Tibial nerve (tissue), 4 donors: ENCODE measurements at regions not wholly inside any gene's neighbourhood (a gene's known extent, or its start where the extent isn't known, plus 50 kb on each side); places are given as distances from the start of the nearest gene placed in this dataset.

Source experiments
- DNase-seq, 2 donors: peaks; one replicate each; pipeline ENCODE4 v3.0.0-alpha.2; 2019; ENCODE audit warnings: low spot score in 2 of 2
- H3K27ac ChIP-seq, 4 donors: fragments of 200-600 bp; sonication (generic) in 3 of 4; one replicate each; pipeline ENCODE4 v1.5.1; 2017 to 2019; ENCODE audit warnings: mild to moderate bottlenecking in 1 of 4
- H3K27me3 ChIP-seq, 2 donors: fragments of 200-600 bp; sonication (generic) in 1 of 2; one replicate each; pipeline versions ENCODE4 v1.5.1 to v1.6.0; 2017 to 2019
- H3K36me3 ChIP-seq, 3 donors: fragments of 200-600 bp; sonication (generic); one replicate each; pipeline ENCODE4 v1.5.1; 2018 to 2019
- H3K4me1 ChIP-seq, 4 donors: fragments of 200-600 bp; sonication (generic) in 3 of 4; one replicate each; pipeline ENCODE4 v1.5.1; 2017 to 2019
- H3K4me3 ChIP-seq, 4 donors: fragments of 200-600 bp; sonication (generic) in 3 of 4; one replicate each; pipeline ENCODE4 v1.5.1; 2017 to 2019; ENCODE audit warnings: mild to moderate bottlenecking in 1 of 4, moderate library complexity in 1 of 4
- H3K9me3 ChIP-seq, 4 donors: fragments of 200-600 bp; sonication (generic) in 3 of 4; one replicate each; pipeline ENCODE4 v1.5.1; 2017 to 2019
- EP300 ChIP-seq, 2 donors: sonication (generic); formaldehyde crosslinking; IDR thresholded peaks; one replicate each; pipeline ENCODE4 v1.6.1; 2017; ENCODE audit warnings: antibody characterized with exemption in 2 of 2, mild to moderate bottlenecking in 1 of 2
- POLR2A ChIP-seq, 2 donors: fragments of 450-650 bp; IDR thresholded peaks; one replicate each; pipeline ENCODE4 v1.6.1; 2017; ENCODE audit warnings: antibody characterized with exemption in 2 of 2, mild to moderate bottlenecking in 2 of 2, moderate library complexity in 2 of 2
- WGBS, 2 donors: methylation state at CpG; one replicate each; pipeline ENCODE4 v1.1.5; 2018; 5-methylcytosine and 5-hydroxymethylcytosine counted together
- TF ChIP-seq, protein P1 (sequence below), 5 experiments: fragments of 200-600 bp in 3 of 5; fragments of 450-650 bp in 2 of 5; sonication (generic) in 3 of 5; IDR thresholded peaks; one replicate each; pipeline ENCODE4 v1.5.1; 2016 to 2019; ENCODE audit warnings: antibody characterized with exemption in 5 of 5, mild to moderate bottlenecking in 3 of 5, moderate library complexity in 2 of 5

- no peak overlapping the region for H3K27ac ChIP-seq
- H3K4me3 ChIP-seq = no peak overlapping the region
- TF ChIP-seq, protein P1, sequence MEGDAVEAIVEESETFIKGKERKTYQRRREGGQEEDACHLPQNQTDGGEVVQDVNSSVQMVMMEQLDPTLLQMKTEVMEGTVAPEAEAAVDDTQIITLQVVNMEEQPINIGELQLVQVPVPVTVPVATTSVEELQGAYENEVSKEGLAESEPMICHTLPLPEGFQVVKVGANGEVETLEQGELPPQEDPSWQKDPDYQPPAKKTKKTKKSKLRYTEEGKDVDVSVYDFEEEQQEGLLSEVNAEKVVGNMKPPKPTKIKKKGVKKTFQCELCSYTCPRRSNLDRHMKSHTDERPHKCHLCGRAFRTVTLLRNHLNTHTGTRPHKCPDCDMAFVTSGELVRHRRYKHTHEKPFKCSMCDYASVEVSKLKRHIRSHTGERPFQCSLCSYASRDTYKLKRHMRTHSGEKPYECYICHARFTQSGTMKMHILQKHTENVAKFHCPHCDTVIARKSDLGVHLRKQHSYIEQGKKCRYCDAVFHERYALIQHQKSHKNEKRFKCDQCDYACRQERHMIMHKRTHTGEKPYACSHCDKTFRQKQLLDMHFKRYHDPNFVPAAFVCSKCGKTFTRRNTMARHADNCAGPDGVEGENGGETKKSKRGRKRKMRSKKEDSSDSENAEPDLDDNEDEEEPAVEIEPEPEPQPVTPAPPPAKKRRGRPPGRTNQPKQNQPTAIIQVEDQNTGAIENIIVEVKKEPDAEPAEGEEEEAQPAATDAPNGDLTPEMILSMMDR (IDR thresholded peaks at IDR 0.05) = no peak
- no peak for TF ChIP-seq EP300 (IDR thresholded peaks at IDR 0.05)
- no peak for TF ChIP-seq POLR2A (IDR thresholded peaks at IDR 0.05)
- peak in 1 of 2 donors; percentile 6 for DNase-seq
- WGBS, 2 donors = 81 to 86% methylated on average over 14 to 21 of the region's 25 CpGs
- H3K36me3 ChIP-seq = peaks cover 0 to 75% (median 6%) of the 10 kb centered on the region in 3 donors
- H3K9me3 ChIP-seq = no peaks in the 10 kb centered on the region
- H3K27me3 ChIP-seq = no peaks in the 10 kb centered on the region
- peaks cover 0 to 20% (median 6%) of the 10 kb centered on the region in 4 donors for H3K4me1 ChIP-seq
Measured at GRCh38 chr17:77498091-77498741, 357.4 kb downstream of the SEC14L1 start.

- TF ChIP-seq, protein P1 (IDR thresholded peaks at IDR 0.05) = no peak
- TF ChIP-seq POLR2A (IDR thresholded peaks at IDR 0.05) = no peak
- no peak for TF ChIP-seq EP300 (IDR thresholded peaks at IDR 0.05)
- no peak overlapping the region for H3K4me3 ChIP-seq
- peak in 1 of 2 donors; percentile 11 for DNase-seq
- H3K27me3 ChIP-seq = no peaks in the 10 kb centered on the region
- no peak overlapping the region for H3K27ac ChIP-seq
- WGBS, 2 donors = 82 to 91% methylated on average over 20 to 23 of the region's 28 CpGs
- peaks cover 0 to 14% (median 6%) of the 10 kb centered on the region in 4 donors for H3K4me1 ChIP-seq
- peaks cover 0 to 70% (median 5%) of the 10 kb centered on the region in 3 donors for H3K36me3 ChIP-seq
- no peaks in the 10 kb centered on the region for H3K9me3 ChIP-seq
Measured at GRCh38 chr17:77498791-77499698, 358.3 kb downstream of the SEC14L1 start.

GRCh38 chr17:77499699-77500435 lies 359.1 kb downstream of the SEC14L1 start:
- H3K4me3 ChIP-seq = no peak overlapping the region
- DNase-seq = no peak
- H3K9me3 ChIP-seq = no peaks in the 10 kb centered on the region
- no peaks in the 10 kb centered on the region for H3K27me3 ChIP-seq
- peaks cover 0 to 11% (median 2%) of the 10 kb centered on the region in 4 donors for H3K4me1 ChIP-seq
- H3K36me3 ChIP-seq = peaks cover 0 to 66% (median 5%) of the 10 kb centered on the region in 3 donors
- no peak overlapping the region for H3K27ac ChIP-seq
- WGBS, 2 donors = 86 to 87% methylated on average over 14 of the region's 14 CpGs
- TF ChIP-seq EP300 (IDR thresholded peaks at IDR 0.05) = no peak
- TF ChIP-seq POLR2A (IDR thresholded peaks at IDR 0.05) = no peak
- TF ChIP-seq, protein P1 (IDR thresholded peaks at IDR 0.05) = no peak

DNA sequence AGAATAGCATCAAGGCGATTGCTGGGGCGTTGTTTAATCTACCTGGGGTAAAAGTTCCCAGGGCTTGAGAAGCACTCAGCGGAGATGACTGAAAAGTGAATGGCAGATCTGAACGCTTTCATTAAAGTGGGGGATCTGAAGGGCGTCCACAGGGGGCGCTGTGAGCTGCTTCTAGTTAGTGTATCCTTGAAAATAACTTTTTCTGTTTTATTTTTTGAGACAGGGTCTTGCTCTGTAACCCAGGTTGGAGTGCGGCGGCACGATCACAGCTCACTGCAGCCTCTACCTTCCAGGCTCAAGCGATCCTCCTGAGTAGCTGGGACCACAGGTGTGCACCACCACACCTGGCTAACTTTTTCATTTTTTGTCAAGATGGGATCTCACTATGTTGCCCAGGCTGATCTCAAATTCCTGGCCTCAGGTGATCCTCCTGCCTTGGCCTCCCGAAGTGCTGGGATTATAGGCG lies 360.4 kb downstream of the SEC14L1 start:
- H3K27ac ChIP-seq = no peak overlapping the region
- no peak overlapping the region for H3K4me3 ChIP-seq
- no peak for DNase-seq
- peaks cover 0 to 64% (median 0%) of the 10 kb centered on the region in 3 donors for H3K36me3 ChIP-seq
- TF ChIP-seq, protein P1 (IDR thresholded peaks at IDR 0.05) = peak in 2 of 5 experiments; percentile 4 to 32
- no peak for TF ChIP-seq POLR2A (IDR thresholded peaks at IDR 0.05)
- H3K9me3 ChIP-seq = no peaks in the 10 kb centered on the region
- WGBS, 2 donors = 87 to 91% methylated on average over 12 of the region's 12 CpGs
- peaks cover 0 to 5% (median 0%) of the 10 kb centered on the region in 4 donors for H3K4me1 ChIP-seq
- no peaks in the 10 kb centered on the region for H3K27me3 ChIP-seq
